ENCODE measurements at regions not wholly inside any gene's neighbourhood (a gene's known extent, or its start where the extent isn't known, plus 50 kb on each side); places are given as distances from the start of the nearest gene placed in this dataset.

- 89% methylated on average over 6 of the region's 6 CpGs for WGBS (ENCODE audit: insufficient coverage)
- no peaks in the 10 kb centered on the region for H3K9me3 Mint-ChIP-seq
- no peak overlapping the region for H3K4me3 Mint-ChIP-seq
These were observed 180.3 kb upstream of the PARD3B start for GRCh38 chr2:204364860-204365535.

GRCh38 chr2:204365811-204366210, 179.5 kb upstream of the PARD3B start:
- Histone ChIP-seq H3K4me1 (ENCODE audit: control insufficient read depth, insufficient read depth, low read length) (no peaks in the 10 kb centered on the region), H3K27ac (ENCODE audit: low read length) (no peak overlapping the region), H3K27me3 (ENCODE audit: control insufficient read depth, insufficient read depth, low read length) (no peaks in the 10 kb centered on the region), H3K36me3 (ENCODE audit: control insufficient read depth, insufficient read depth, low read length) (no peaks in the 10 kb centered on the region), H3K9me3 (ENCODE audit: control insufficient read depth, insufficient read depth, low read length) (no peaks in the 10 kb centered on the region), H3K4me3 (ENCODE audit: low read length) (no peak overlapping the region)
- Mint-ChIP-seq H3K36me3 (no peaks in the 10 kb centered on the region), H3K9me3 (no peaks in the 10 kb centered on the region), H3K27me3 (ENCODE audit: low read depth in 2 of 2) (peaks cover 0 to 4% of the 10 kb centered on the region in 2 donors), H3K27ac (no peak overlapping the region), H3K4me1 (no peaks in the 10 kb centered on the region), H3K4me3 (no peak overlapping the region)
- TF ChIP-seq CTCF (IDR thresholded peaks at IDR 0.05): no peak
- ATAC-seq (no peak), DNase-seq (no peak)
- intact Hi-C loops (cut with micrococcal nuclease): no loop called here
- WGBS (ENCODE audit: insufficient coverage): 88% methylated on average over 4 of the region's 4 CpGs

More at GRCh38 chr2:204364860-204365535, 180.3 kb upstream of the PARD3B start:
- H3K36me3 Mint-ChIP-seq: no peaks in the 10 kb centered on the region
- H3K27ac Mint-ChIP-seq: no peak overlapping the region
- ATAC-seq (no peak), DNase-seq (no peak)
- Histone ChIP-seq H3K36me3 (ENCODE audit: control insufficient read depth, insufficient read depth, low read length) (no peaks in the 10 kb centered on the region), H3K9me3 (ENCODE audit: control insufficient read depth, insufficient read depth, low read length) (no peaks in the 10 kb centered on the region), H3K4me1 (ENCODE audit: control insufficient read depth, insufficient read depth, low read length) (no peaks in the 10 kb centered on the region), H3K4me3 (ENCODE audit: low read length) (no peak overlapping the region), H3K27ac (ENCODE audit: low read length) (no peak overlapping the region), H3K27me3 (ENCODE audit: control insufficient read depth, insufficient read depth, low read length) (no peaks in the 10 kb centered on the region)
- intact Hi-C loops (cut with micrococcal nuclease): no loop called here
- TF ChIP-seq CTCF (IDR thresholded peaks at IDR 0.05): no peak
- no peaks in the 10 kb centered on the region for H3K4me1 Mint-ChIP-seq
- H3K27me3 Mint-ChIP-seq (ENCODE audit: low read depth in 2 of 2): peaks cover 0 to 4% of the 10 kb centered on the region in 2 donors

GRCh38 chr2:204367466-204367865, 177.8 kb upstream of the PARD3B start:
- no peaks in the 10 kb centered on the region for H3K4me1 ChIP-seq (ENCODE audit: control insufficient read depth, insufficient read depth, low read length)
- Mint-ChIP-seq H3K4me1 (no peaks in the 10 kb centered on the region), H3K4me3 (no peak overlapping the region), H3K36me3 (no peaks in the 10 kb centered on the region), H3K27me3 (ENCODE audit: low read depth in 2 of 2) (peaks cover 0 to 4% of the 10 kb centered on the region in 2 donors), H3K9me3 (no peaks in the 10 kb centered on the region), H3K27ac (no peak overlapping the region)
- H3K4me3 ChIP-seq (ENCODE audit: low read length): no peak overlapping the region
- no peaks in the 10 kb centered on the region for H3K9me3 ChIP-seq (ENCODE audit: control insufficient read depth, insufficient read depth, low read length)
- H3K27me3 ChIP-seq (ENCODE audit: control insufficient read depth, insufficient read depth, low read length): no peaks in the 10 kb centered on the region
- no peak for ATAC-seq
- H3K27ac ChIP-seq (ENCODE audit: low read length): no peak overlapping the region
- no peak for TF ChIP-seq CTCF (IDR thresholded peaks at IDR 0.05)
- WGBS (ENCODE audit: insufficient coverage): 79% methylated on average over 5 of the region's 5 CpGs
- DNase-seq: no peak
- intact Hi-C loops (cut with micrococcal nuclease): no loop called here
- H3K36me3 ChIP-seq (ENCODE audit: control insufficient read depth, insufficient read depth, low read length): no peaks in the 10 kb centered on the region

GRCh38 chr2:204370172-204370718, 175.0 kb upstream of the PARD3B start:
- DNase-seq (no peak), ATAC-seq (no peak)
- H3K36me3 ChIP-seq (ENCODE audit: control insufficient read depth, insufficient read depth, low read length): no peaks in the 10 kb centered on the region
- no peaks in the 10 kb centered on the region for H3K4me1 ChIP-seq (ENCODE audit: control insufficient read depth, insufficient read depth, low read length)
- no peak for TF ChIP-seq CTCF (IDR thresholded peaks at IDR 0.05)
- H3K4me1 Mint-ChIP-seq: no peaks in the 10 kb centered on the region
- H3K27ac ChIP-seq (ENCODE audit: low read length): no peak overlapping the region
- no peaks in the 10 kb centered on the region for H3K27me3 ChIP-seq (ENCODE audit: control insufficient read depth, insufficient read depth, low read length)
- no peaks in the 10 kb centered on the region for H3K9me3 ChIP-seq (ENCODE audit: control insufficient read depth, insufficient read depth, low read length)
- intact Hi-C loops (cut with micrococcal nuclease): no loop called here
- peaks cover 0 to 4% of the 10 kb centered on the region in 2 donors for H3K27me3 Mint-ChIP-seq (ENCODE audit: low read depth in 2 of 2)
- 75% methylated on average over 3 of the region's 4 CpGs for WGBS (ENCODE audit: insufficient coverage)
- H3K27ac Mint-ChIP-seq: no peak overlapping the region
- no peaks in the 10 kb centered on the region for H3K9me3 Mint-ChIP-seq
- no peak overlapping the region for H3K4me3 Mint-ChIP-seq
- H3K4me3 ChIP-seq (ENCODE audit: low read length): no peak overlapping the region
- no peaks in the 10 kb centered on the region for H3K36me3 Mint-ChIP-seq
